ENCODE measurements at regions not wholly inside any gene's neighbourhood (a gene's known extent, or its start where the extent isn't known, plus 50 kb on each side); places are given as distances from the start of the nearest gene placed in this dataset.

DNA sequence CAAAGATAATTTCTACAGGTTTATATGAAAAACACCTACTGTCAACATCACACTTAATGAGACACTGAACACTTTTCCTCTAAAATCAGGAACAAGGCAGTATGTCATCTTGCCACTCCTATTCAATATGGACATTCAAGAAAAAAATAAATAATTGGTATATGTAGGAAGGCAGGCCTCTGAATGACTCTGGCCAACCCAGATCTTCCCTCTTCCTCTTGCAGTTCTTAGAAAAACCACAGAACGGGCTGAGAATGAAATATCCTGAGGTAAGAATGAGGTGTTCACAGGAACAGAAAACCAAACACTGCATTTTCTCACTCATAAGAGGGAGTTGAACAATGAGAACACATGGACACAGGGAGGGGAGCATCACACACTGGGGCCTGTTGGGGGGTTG lies 1207.2 kb upstream of the CITED2 start:
- TF ChIP-seq, protein P1, sequence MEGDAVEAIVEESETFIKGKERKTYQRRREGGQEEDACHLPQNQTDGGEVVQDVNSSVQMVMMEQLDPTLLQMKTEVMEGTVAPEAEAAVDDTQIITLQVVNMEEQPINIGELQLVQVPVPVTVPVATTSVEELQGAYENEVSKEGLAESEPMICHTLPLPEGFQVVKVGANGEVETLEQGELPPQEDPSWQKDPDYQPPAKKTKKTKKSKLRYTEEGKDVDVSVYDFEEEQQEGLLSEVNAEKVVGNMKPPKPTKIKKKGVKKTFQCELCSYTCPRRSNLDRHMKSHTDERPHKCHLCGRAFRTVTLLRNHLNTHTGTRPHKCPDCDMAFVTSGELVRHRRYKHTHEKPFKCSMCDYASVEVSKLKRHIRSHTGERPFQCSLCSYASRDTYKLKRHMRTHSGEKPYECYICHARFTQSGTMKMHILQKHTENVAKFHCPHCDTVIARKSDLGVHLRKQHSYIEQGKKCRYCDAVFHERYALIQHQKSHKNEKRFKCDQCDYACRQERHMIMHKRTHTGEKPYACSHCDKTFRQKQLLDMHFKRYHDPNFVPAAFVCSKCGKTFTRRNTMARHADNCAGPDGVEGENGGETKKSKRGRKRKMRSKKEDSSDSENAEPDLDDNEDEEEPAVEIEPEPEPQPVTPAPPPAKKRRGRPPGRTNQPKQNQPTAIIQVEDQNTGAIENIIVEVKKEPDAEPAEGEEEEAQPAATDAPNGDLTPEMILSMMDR (IDR thresholded peaks at IDR 0.05; ENCODE audit: low read length), result no peak
- TF ChIP-seq EZH2 (optimal IDR thresholded peaks at IDR 0.05; ENCODE audit: low read depth, low read length), result no peak
